ENCODE measurements at regions not wholly inside any gene's neighbourhood (a gene's known extent, or its start where the extent isn't known, plus 50 kb on each side); places are given as distances from the start of the nearest gene placed in this dataset.

- no peak for TF ChIP-seq TOX (CRISPR knock-in tag; IDR thresholded peaks at IDR 0.05; ENCODE audit: borderline replicate concordance)
- TF ChIP-seq ZFP3 (CRISPR knock-in tag; IDR thresholded peaks at IDR 0.05) = no peak
- TF ChIP-seq SNAI2 (CRISPR knock-in tag; IDR thresholded peaks at IDR 0.05) = no peak
- no peak for TF ChIP-seq ZC3H10 (CRISPR knock-in tag; IDR thresholded peaks at IDR 0.05)
- no peak for TF ChIP-seq RARB (CRISPR knock-in tag; IDR thresholded peaks at IDR 0.05)
- TF ChIP-seq OSR1 (CRISPR knock-in tag; IDR thresholded peaks at IDR 0.05) = no peak
- no peak for TF ChIP-seq PATZ1 (CRISPR knock-in tag; IDR thresholded peaks at IDR 0.05; ENCODE audit: borderline replicate concordance)
- TF ChIP-seq ESRRG (CRISPR knock-in tag; IDR thresholded peaks at IDR 0.05) = no peak
- TF ChIP-seq TCF4 (CRISPR knock-in tag; IDR thresholded peaks at IDR 0.05; ENCODE audit: borderline replicate concordance) = no peak
These were observed 78.8 kb upstream of the MAF start for GRCh38 chr16:79679334-79679733.
